ENCODE measurements at regions not wholly inside any gene's neighbourhood (a gene's known extent, or its start where the extent isn't known, plus 50 kb on each side); places are given as distances from the start of the nearest gene placed in this dataset.

- Histone ChIP-seq H4K20me1 (ENCODE audit: control insufficient read depth, insufficient read depth, low read length, poor library complexity, severe bottlenecking) (no peaks in the 10 kb centered on the region), H3K4me1 (ENCODE audit: control insufficient read depth in 2 of 2, insufficient read depth in 2 of 2, low read length in 2 of 2) (no peaks in the 10 kb centered on the region)
- no peaks in the 10 kb centered on the region for H3K4me1 Mint-ChIP-seq
Observed at GRCh38 chr1:13918862-13919261, 218.9 kb downstream of the PRDM2 start.

DNA sequence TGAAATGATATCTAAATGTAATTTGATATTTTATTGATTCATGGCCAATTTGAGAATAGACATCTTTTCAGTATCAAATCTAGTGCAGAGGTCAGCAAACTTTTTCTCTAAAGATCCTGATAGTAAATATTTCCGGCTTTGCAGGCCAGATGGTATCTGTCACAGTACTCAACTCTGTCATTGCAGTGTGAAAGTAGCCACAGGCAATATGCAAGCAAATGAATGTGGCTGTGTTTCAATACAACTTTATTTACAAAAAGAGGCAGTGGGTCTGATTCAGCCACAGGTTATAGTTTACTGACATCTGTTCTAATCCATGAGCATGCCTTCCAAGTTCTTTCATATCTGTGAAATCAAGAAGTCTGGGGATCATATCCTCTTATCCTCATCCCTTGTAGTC is 221.2 kb downstream of the PRDM2 start:
- no peaks in the 10 kb centered on the region for H3K4me1 Mint-ChIP-seq
- no peak overlapping the region for H3K4me3 ChIP-seq (ENCODE audit: control extremely low read depth in 1 of 5, extremely low read depth in 1 of 5, insufficient read depth in 1 of 5, low read depth in 2 of 5, low read length in 4 of 5)
- DNase-seq: no peak
- ChIA-PET CTCF (no interaction called here), POLR2A (no interaction called here)
- no peak overlapping the region for H3K4me2 ChIP-seq (replicated peaks; ENCODE audit: low read depth, low read length, poor library complexity, severe bottlenecking)
- no peaks in the 10 kb centered on the region for H3K9me3 ChIP-seq (ENCODE audit: control extremely low read depth in 1 of 3, control insufficient read depth in 2 of 3, insufficient read depth in 1 of 3, low read length in 2 of 3)
- no peaks in the 10 kb centered on the region for H3K36me3 ChIP-seq (replicated peaks in 1 of 2; ENCODE audit: control extremely low read depth in 1 of 2, control insufficient read depth in 1 of 2, extremely low read depth in 1 of 2, insufficient read depth in 2 of 2, low read length in 1 of 2)
- peaks cover 0 to 5% (median under 1%) of the 10 kb centered on the region in 4 experiments for H3K27me3 ChIP-seq (replicated peaks in 1 of 4; ENCODE audit: control extremely low read depth in 1 of 4, control insufficient read depth in 3 of 4, insufficient read depth in 4 of 4, low read length in 3 of 4)
- H3K9ac ChIP-seq (ENCODE audit: low read length): no peak overlapping the region
- no peak for ATAC-seq (ENCODE audit: low read depth)
- no CpG with 5 or more reads among the region's 1 CpG for WGBS (ENCODE audit: insufficient coverage)
- no peaks in the 10 kb centered on the region for H3K79me2 ChIP-seq (ENCODE audit: control insufficient read depth, insufficient read depth, low read length)
- intact Hi-C loops (cut with micrococcal nuclease): no loop called here
- no peaks in the 10 kb centered on the region for H4K20me1 ChIP-seq (ENCODE audit: control insufficient read depth, insufficient read depth, low read length, poor library complexity, severe bottlenecking)
- peaks cover 2% of the 10 kb centered on the region for H3K9me3 Mint-ChIP-seq (ENCODE audit: insufficient read depth)
- peaks cover 44% of the 10 kb centered on the region for H3K27me3 Mint-ChIP-seq
- H3K27ac ChIP-seq (ENCODE audit: low read length in 2 of 2): no peak overlapping the region
- TF ChIP-seq CTCF (IDR thresholded peaks at IDR 0.05) (no peak), EZH2 (IDR thresholded peaks at IDR 0.05; ENCODE audit: borderline replicate concordance, insufficient read depth, low read depth, low read length, poor library complexity, severe bottlenecking) (no peak)
- no peak overlapping the region for H3K27ac Mint-ChIP-seq
- H2AFZ ChIP-seq (ENCODE audit: insufficient read depth, low read depth, low read length, poor library complexity, severe bottlenecking): no peak overlapping the region
- no peaks in the 10 kb centered on the region for H3K4me1 ChIP-seq (ENCODE audit: control insufficient read depth in 2 of 2, insufficient read depth in 2 of 2, low read length in 2 of 2)
- H3K4me3 Mint-ChIP-seq: no peak overlapping the region

More at GRCh38 chr1:13918862-13919261, 218.9 kb downstream of the PRDM2 start:
- Histone ChIP-seq H3K9ac (ENCODE audit: low read length) (no peak overlapping the region), H2AFZ (ENCODE audit: insufficient read depth, low read depth, low read length, poor library complexity, severe bottlenecking) (no peak overlapping the region), H3K27me3 (replicated peaks in 1 of 4; ENCODE audit: control extremely low read depth in 1 of 4, control insufficient read depth in 3 of 4, insufficient read depth in 4 of 4, low read length in 3 of 4) (peaks cover 0 to 4% (median 0%) of the 10 kb centered on the region in 4 experiments), H3K27ac (ENCODE audit: low read length in 2 of 2) (no peak overlapping the region), H3K36me3 (replicated peaks in 1 of 2; ENCODE audit: control extremely low read depth in 1 of 2, control insufficient read depth in 1 of 2, extremely low read depth in 1 of 2, insufficient read depth in 2 of 2, low read length in 1 of 2) (no peaks in the 10 kb centered on the region), H3K9me3 (ENCODE audit: control extremely low read depth in 1 of 3, control insufficient read depth in 2 of 3, insufficient read depth in 1 of 3, low read length in 2 of 3) (no peaks in the 10 kb centered on the region), H3K4me3 (ENCODE audit: control extremely low read depth in 1 of 5, extremely low read depth in 1 of 5, insufficient read depth in 1 of 5, low read depth in 2 of 5, low read length in 4 of 5) (no peak overlapping the region), H3K79me2 (ENCODE audit: control insufficient read depth, insufficient read depth, low read length) (no peaks in the 10 kb centered on the region), H3K4me2 (replicated peaks; ENCODE audit: low read depth, low read length, poor library complexity, severe bottlenecking) (no peak overlapping the region)
- ATAC-seq (ENCODE audit: low read depth) (no peak), DNase-seq (no peak)
- Mint-ChIP-seq H3K9me3 (ENCODE audit: insufficient read depth) (peaks cover 2% of the 10 kb centered on the region), H3K4me3 (no peak overlapping the region), H3K27ac (no peak overlapping the region), H3K27me3 (peaks cover 32% of the 10 kb centered on the region)
- ChIA-PET POLR2A (no interaction called here), CTCF (interaction anchor here (1.4 kb wide), 1 partner anchor 10 kb away, joined by 3 read pairs; no protein-coding TSS in a partner anchor)
- WGBS (ENCODE audit: insufficient coverage): no CpG with 5 or more reads among the region's 1 CpG
- intact Hi-C loops (cut with micrococcal nuclease): no loop called here
- no peak for TF ChIP-seq CTCF (IDR thresholded peaks at IDR 0.05)
- TF ChIP-seq EZH2 (IDR thresholded peaks at IDR 0.05; ENCODE audit: borderline replicate concordance, insufficient read depth, low read depth, low read length, poor library complexity, severe bottlenecking): no peak

Data from B cell (primary cell).